B cell (primary cell): ENCODE measurements at regions not wholly inside any gene's neighbourhood (a gene's known extent, or its start where the extent isn't known, plus 50 kb on each side); places are given as distances from the start of the nearest gene placed in this dataset.

Experiments
- ATAC-seq: fragments of 200-7000 bp; cut with Tn5 transposase; one replicate; pipeline ENCODE4 v1.10.0; 2021; ENCODE audit warnings: low read depth, mild to moderate bottlenecking, moderate number of reproducible peaks, moderate library complexity
- CTCF ChIA-PET: fragments of 350-600 bp; sonication (Branson Sonifier 250); formaldehyde crosslinking; loops from one replicate; lab custom pipeline; 2021; ENCODE audit warnings: antibody characterized with exemption, inconsistent platforms; lab: Charles Lee
- POLR2A ChIA-PET: fragments of 350-600 bp; sonication (Branson Sonifier 250); formaldehyde crosslinking; loops from one replicate; lab custom pipeline; 2021; ENCODE audit warnings: antibody characterized with exemption; lab: Charles Lee
- DNase-seq: peaks from one replicate; pipeline ENCODE4 v3.0.0; 2013
- H2AFZ ChIP-seq: 2 replicates; pipeline ENCODE4 v1.6.1; 2012; ENCODE audit warnings: mild to moderate bottlenecking, low read depth, low read length; ENCODE audit not compliant: insufficient read depth, poor library complexity, severe bottlenecking
- H3K27ac ChIP-seq, 2 donors: 1 replicate in 1 of 2; 2 replicates in 1 of 2; pipeline ENCODE4 v1.5.1; 2012 to 2013; ENCODE audit warnings: low read length in 2 of 2, mild to moderate bottlenecking in 2 of 2, moderate library complexity in 1 of 2
- H3K27me3 ChIP-seq, 4 experiments: fragments of 200-600 bp in 1 of 4; sonication (generic) in 1 of 4; replicated peaks in 1 of 4; 1 replicate in 2 of 4; 2 replicates in 2 of 4; pipeline versions ENCODE4 v1.6.1 to v1.7.0; 2013 to 2016; ENCODE audit warnings: low read length in 3 of 4, mild to moderate bottlenecking in 2 of 4, mixed read lengths in 1 of 4, moderate library complexity in 1 of 4; ENCODE audit not compliant: insufficient read depth in 4 of 4, control insufficient read depth in 3 of 4; ENCODE audit errors: control extremely low read depth in 1 of 4
- H3K36me3 ChIP-seq, 2 experiments: replicated peaks in 1 of 2; 1 replicate in 1 of 2; 2 replicates in 1 of 2; pipeline versions ENCODE4 v1.6.1 to v1.7.1; 2013; ENCODE audit warnings: low read length in 1 of 2; ENCODE audit not compliant: insufficient read depth in 2 of 2, control insufficient read depth in 1 of 2; ENCODE audit errors: control extremely low read depth in 1 of 2, extremely low read depth in 1 of 2
- H3K4me1 ChIP-seq, 2 donors: fragments of 200-600 bp in 1 of 2; sonication (generic) in 1 of 2; 1 replicate in 1 of 2; 2 replicates in 1 of 2; pipeline versions ENCODE4 v1.5.1 to v1.6.1; 2013 to 2017; ENCODE audit warnings: low read length in 2 of 2; ENCODE audit not compliant: control insufficient read depth in 2 of 2, insufficient read depth in 2 of 2
- H3K4me2 ChIP-seq: replicated peaks from 2 replicates; pipeline ENCODE3; 2012; ENCODE audit warnings: mild to moderate bottlenecking, low read depth, low read length; ENCODE audit not compliant: poor library complexity, severe bottlenecking
- H3K4me3 ChIP-seq, 5 experiments: fragments of 200-600 bp in 1 of 5; sonication (generic) in 1 of 5; 1 replicate in 3 of 5; 2 replicates in 2 of 5; pipeline versions ENCODE4 v1.5.1 to v1.7.0; 2011 to 2016; ENCODE audit warnings: low read length in 4 of 5, mild to moderate bottlenecking in 4 of 5, low read depth in 2 of 5, control low read depth in 1 of 5, moderate library complexity in 1 of 5; ENCODE audit not compliant: insufficient read depth in 1 of 5; ENCODE audit errors: control extremely low read depth in 1 of 5, extremely low read depth in 1 of 5
- H3K79me2 ChIP-seq: fragments of 200-600 bp; sonication (generic); one replicate; pipeline ENCODE4 v1.6.0; 2016; ENCODE audit warnings: low read length; ENCODE audit not compliant: control insufficient read depth, insufficient read depth
- H3K9ac ChIP-seq: fragments of 200-600 bp; sonication (generic); 2 replicates; pipeline ENCODE4 v1.6.1; 2017; ENCODE audit warnings: mild to moderate bottlenecking, low read length, moderate library complexity
- H3K9me3 ChIP-seq, 3 donors: one replicate each; pipeline versions ENCODE4 v1.6.1 to v1.7.1; 2013; ENCODE audit warnings: low read length in 2 of 3; ENCODE audit not compliant: control insufficient read depth in 2 of 3, insufficient read depth in 1 of 3; ENCODE audit errors: control extremely low read depth in 1 of 3
- H4K20me1 ChIP-seq: 2 replicates; pipeline ENCODE4 v1.6.0; 2012; ENCODE audit warnings: mild to moderate bottlenecking, low read length; ENCODE audit not compliant: insufficient read depth, control insufficient read depth, poor library complexity, severe bottlenecking
- H3K27ac Mint-ChIP-seq: one replicate; pipeline ENCODE4 v1.8.0; 2021; ENCODE audit warnings: mixed read lengths
- H3K27me3 Mint-ChIP-seq: one replicate; pipeline ENCODE4 v1.8.0; 2021; ENCODE audit warnings: mixed read lengths
- H3K4me1 Mint-ChIP-seq: one replicate; pipeline ENCODE4 v1.8.0; 2021; ENCODE audit warnings: mixed read lengths
- H3K4me3 Mint-ChIP-seq: one replicate; pipeline ENCODE4 v1.8.0; 2021; ENCODE audit warnings: mixed read lengths
- H3K9me3 Mint-ChIP-seq: one replicate; pipeline ENCODE4 v1.8.0; 2022; ENCODE audit warnings: mixed read lengths; ENCODE audit not compliant: insufficient read depth
- EZH2 ChIP-seq: IDR thresholded peaks from 2 replicates; pipeline ENCODE4 v1.6.1; 2012; ENCODE audit warnings: borderline replicate concordance, low read depth, mild to moderate bottlenecking, moderate library complexity, low read length; ENCODE audit not compliant: insufficient read depth, poor library complexity, severe bottlenecking
- WGBS: methylation state at CpG from one replicate; pipeline ENCODE4 v1.1.5; 2013; ENCODE audit warnings: missing lambda C conversion rate; ENCODE audit not compliant: insufficient coverage; 5-methylcytosine and 5-hydroxymethylcytosine counted together
- intact Hi-C: fragments of 100-400 bp; cut with micrococcal nuclease; formaldehyde crosslinking; loops from one replicate; pipeline ENCODE4 v1.10.0; 2022
- TF ChIP-seq, protein P1 (sequence below): fragments of 200-600 bp; IDR thresholded peaks from one replicate; pipeline ENCODE4 v1.8.0; 2022; ENCODE audit warnings: antibody characterized with exemption, mild to moderate bottlenecking

DNA sequence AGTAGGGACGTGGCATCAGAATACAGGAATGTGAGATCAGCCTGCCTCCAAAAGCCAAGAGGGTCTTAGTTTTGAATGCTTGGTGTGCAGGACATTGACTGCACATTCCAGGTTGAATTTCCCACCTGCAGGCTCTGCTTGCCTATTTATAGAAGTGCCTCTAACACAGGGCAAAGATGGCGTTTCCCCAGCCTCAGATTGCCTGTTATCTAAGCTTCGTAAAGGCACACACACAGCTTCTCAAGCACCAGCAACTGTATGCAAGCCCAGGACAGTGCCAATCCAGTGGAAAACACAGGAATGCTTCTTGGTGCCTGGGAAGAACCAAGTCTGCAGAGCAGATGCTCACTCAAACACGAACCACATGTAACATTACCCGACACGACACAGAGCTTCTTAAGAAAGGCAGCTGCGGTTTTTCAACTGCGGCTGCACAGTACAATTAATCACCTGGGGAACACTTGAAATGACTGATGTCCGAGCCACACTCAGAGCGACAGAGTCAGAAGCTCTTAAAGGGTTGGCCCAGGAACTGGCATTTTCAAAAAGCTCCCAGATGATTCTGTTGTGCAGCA, 90.0 kb upstream of the ANKRD34C start:
- Mint-ChIP-seq H3K27me3 (peaks cover 40% of the 10 kb centered on the region), H3K4me1 (no peaks in the 10 kb centered on the region), H3K27ac (no peak overlapping the region), H3K9me3 (no peaks in the 10 kb centered on the region), H3K4me3 (no peak overlapping the region)
- H3K4me3 ChIP-seq, result no peak overlapping the region
- H3K4me2 ChIP-seq, result no peak overlapping the region
- no peak overlapping the region for H3K9ac ChIP-seq
- no peak overlapping the region for H3K27ac ChIP-seq
- no peaks in the 10 kb centered on the region for H3K79me2 ChIP-seq
- ChIA-PET POLR2A (no interaction called here), CTCF (interaction anchor here (0.5 to 1.9 kb wide), 3 partner anchors 8 to 167 kb away, joined by 3 to 14 read pairs (median 4); no protein-coding TSS in a partner anchor)
- intact Hi-C loops, result no loop called here
- no peaks in the 10 kb centered on the region for H4K20me1 ChIP-seq
- TF ChIP-seq, protein P1, sequence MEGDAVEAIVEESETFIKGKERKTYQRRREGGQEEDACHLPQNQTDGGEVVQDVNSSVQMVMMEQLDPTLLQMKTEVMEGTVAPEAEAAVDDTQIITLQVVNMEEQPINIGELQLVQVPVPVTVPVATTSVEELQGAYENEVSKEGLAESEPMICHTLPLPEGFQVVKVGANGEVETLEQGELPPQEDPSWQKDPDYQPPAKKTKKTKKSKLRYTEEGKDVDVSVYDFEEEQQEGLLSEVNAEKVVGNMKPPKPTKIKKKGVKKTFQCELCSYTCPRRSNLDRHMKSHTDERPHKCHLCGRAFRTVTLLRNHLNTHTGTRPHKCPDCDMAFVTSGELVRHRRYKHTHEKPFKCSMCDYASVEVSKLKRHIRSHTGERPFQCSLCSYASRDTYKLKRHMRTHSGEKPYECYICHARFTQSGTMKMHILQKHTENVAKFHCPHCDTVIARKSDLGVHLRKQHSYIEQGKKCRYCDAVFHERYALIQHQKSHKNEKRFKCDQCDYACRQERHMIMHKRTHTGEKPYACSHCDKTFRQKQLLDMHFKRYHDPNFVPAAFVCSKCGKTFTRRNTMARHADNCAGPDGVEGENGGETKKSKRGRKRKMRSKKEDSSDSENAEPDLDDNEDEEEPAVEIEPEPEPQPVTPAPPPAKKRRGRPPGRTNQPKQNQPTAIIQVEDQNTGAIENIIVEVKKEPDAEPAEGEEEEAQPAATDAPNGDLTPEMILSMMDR, result no peak
- TF ChIP-seq EZH2, result no peak
- ATAC-seq (no peak), DNase-seq (no peak)
- peaks cover 0 to 6% (median 0%) of the 10 kb centered on the region in 4 experiments for H3K27me3 ChIP-seq
- H3K9me3 ChIP-seq, result no peaks in the 10 kb centered on the region
- H2AFZ ChIP-seq, result no peak overlapping the region
- no peaks in the 10 kb centered on the region for H3K4me1 ChIP-seq
- 84% methylated on average over 10 of the region's 10 CpGs for WGBS
- H3K36me3 ChIP-seq, result no peaks in the 10 kb centered on the region

DNA sequence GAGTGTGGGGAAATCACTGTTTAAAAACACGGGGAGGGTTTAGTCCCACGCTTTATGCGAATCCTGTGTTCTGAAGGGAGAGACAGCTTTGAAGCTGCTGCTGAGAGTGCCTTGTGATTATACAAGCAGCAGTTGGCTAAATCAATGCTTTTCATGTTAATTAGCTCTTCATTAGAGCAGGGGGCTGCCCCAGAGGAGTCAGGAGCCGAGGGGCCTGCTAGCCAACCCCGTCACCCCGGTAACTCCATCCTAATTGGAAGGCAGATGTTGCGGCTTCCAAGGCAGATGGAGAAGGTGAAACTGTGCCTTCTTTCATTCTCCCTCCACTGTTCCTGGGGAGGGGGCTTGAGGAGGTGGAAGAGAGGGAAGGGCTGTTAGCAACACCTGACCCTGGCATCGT, 92.4 kb upstream of the ANKRD34C start:
- no peak for TF ChIP-seq EZH2
- TF ChIP-seq, protein P1, result no peak
- ChIA-PET CTCF (interaction anchor here (10.8 to 12.1 kb wide), 2 partner anchors 163 to 280 kb away, joined by 216 to 397 read pairs; no protein-coding TSS in a partner anchor), POLR2A (no interaction called here)
- WGBS, result 86% methylated on average over 5 of the region's 8 CpGs
- Histone ChIP-seq H3K9ac (no peak overlapping the region), H3K4me2 (no peak overlapping the region), H3K79me2 (no peaks in the 10 kb centered on the region), H4K20me1 (no peaks in the 10 kb centered on the region), H3K4me3 (no peak overlapping the region), H2AFZ (no peak overlapping the region), H3K27ac (no peak overlapping the region), H3K9me3 (no peaks in the 10 kb centered on the region), H3K27me3 (no peaks in the 10 kb centered on the region), H3K4me1 (no peaks in the 10 kb centered on the region), H3K36me3 (no peaks in the 10 kb centered on the region)
- Mint-ChIP-seq H3K9me3 (no peaks in the 10 kb centered on the region), H3K27ac (no peak overlapping the region), H3K4me1 (no peaks in the 10 kb centered on the region), H3K4me3 (no peak overlapping the region), H3K27me3 (peaks cover 22% of the 10 kb centered on the region)
- DNase-seq (no peak), ATAC-seq (no peak)
- intact Hi-C loops, result no loop called here
